ENCODE measurements at regions not wholly inside any gene's neighbourhood (a gene's known extent, or its start where the extent isn't known, plus 50 kb on each side); places are given as distances from the start of the nearest gene placed in this dataset.

- Histone ChIP-seq H3K27me3 (ENCODE audit: control insufficient read depth, insufficient read depth, low read length) (no peaks in the 10 kb centered on the region), H2AFZ (no peak overlapping the region), H3K9ac (no peak overlapping the region), H3K79me2 (no peaks in the 10 kb centered on the region), H3K4me1 (no peaks in the 10 kb centered on the region), H3K36me3 (ENCODE audit: control insufficient read depth, insufficient read depth, low read length) (no peaks in the 10 kb centered on the region), H3K9me3 (ENCODE audit: control insufficient read depth, low read length) (no peaks in the 10 kb centered on the region), H3K27ac (no peak overlapping the region), H3K4me2 (ENCODE audit: low read length) (no peak overlapping the region), H3K4me3 (ENCODE audit: low read depth, low read length) (no peak overlapping the region)
- no peak for TF ChIP-seq CTCF (IDR thresholded peaks at IDR 0.05)
Observed at GRCh38 chr22:27510024-27510423, 291.5 kb downstream of the MN1 start.

- Histone ChIP-seq H3K9me3 (ENCODE audit: control insufficient read depth, low read length) (no peaks in the 10 kb centered on the region), H3K79me2 (no peaks in the 10 kb centered on the region), H3K4me1 (no peaks in the 10 kb centered on the region), H3K9ac (no peak overlapping the region), H2AFZ (no peak overlapping the region), H3K27me3 (ENCODE audit: control insufficient read depth, insufficient read depth, low read length) (no peaks in the 10 kb centered on the region), H3K4me2 (ENCODE audit: low read length) (no peak overlapping the region), H3K36me3 (ENCODE audit: control insufficient read depth, insufficient read depth, low read length) (no peaks in the 10 kb centered on the region), H3K27ac (no peak overlapping the region), H3K4me3 (ENCODE audit: low read depth, low read length) (no peak overlapping the region)
- TF ChIP-seq CTCF (IDR thresholded peaks at IDR 0.05): no peak
Observed at GRCh38 chr22:27512283-27512761, 289.2 kb downstream of the MN1 start.

- Histone ChIP-seq H2AFZ (no peak overlapping the region), H3K4me3 (ENCODE audit: low read depth, low read length) (no peak overlapping the region), H3K36me3 (ENCODE audit: control insufficient read depth, insufficient read depth, low read length) (no peaks in the 10 kb centered on the region), H3K4me2 (ENCODE audit: low read length) (no peak overlapping the region), H3K27ac (no peak overlapping the region), H3K9ac (no peak overlapping the region), H3K4me1 (no peaks in the 10 kb centered on the region), H3K27me3 (ENCODE audit: control insufficient read depth, insufficient read depth, low read length) (no peaks in the 10 kb centered on the region), H3K9me3 (ENCODE audit: control insufficient read depth, low read length) (no peaks in the 10 kb centered on the region), H3K79me2 (no peaks in the 10 kb centered on the region)
- TF ChIP-seq CTCF (IDR thresholded peaks at IDR 0.05): no peak
Observed at GRCh38 chr22:27513021-27513420, 288.5 kb downstream of the MN1 start.

- no peaks in the 10 kb centered on the region for H3K4me1 ChIP-seq
- H3K9me3 ChIP-seq (ENCODE audit: control insufficient read depth, low read length): no peaks in the 10 kb centered on the region
- H3K27ac ChIP-seq: no peak overlapping the region
- TF ChIP-seq CTCF (IDR thresholded peaks at IDR 0.05): no peak
- no peaks in the 10 kb centered on the region for H3K27me3 ChIP-seq (ENCODE audit: control insufficient read depth, insufficient read depth, low read length)
- no peaks in the 10 kb centered on the region for H3K36me3 ChIP-seq (ENCODE audit: control insufficient read depth, insufficient read depth, low read length)
- H3K79me2 ChIP-seq: no peaks in the 10 kb centered on the region
- no peak overlapping the region for H3K4me3 ChIP-seq (ENCODE audit: low read depth, low read length)
- H2AFZ ChIP-seq: no peak overlapping the region
- no peak overlapping the region for H3K4me2 ChIP-seq (ENCODE audit: low read length)
- no peak overlapping the region for H3K9ac ChIP-seq
Observed at GRCh38 chr22:27514601-27515523, 286.7 kb downstream of the MN1 start.
